GM13976 (cell line): ENCODE measurements at regions not wholly inside any gene's neighbourhood (a gene's known extent, or its start where the extent isn't known, plus 50 kb on each side); places are given as distances from the start of the nearest gene placed in this dataset.

Experiments used
- DNase-seq: peaks from one replicate; pipeline ENCODE4 v3.0.0; 2012; ENCODE audit warnings: low spot score
- CTCF ChIP-seq: IDR thresholded peaks from 2 replicates; pipeline ENCODE4 v1.5.1; 2012; ENCODE audit warnings: borderline replicate concordance, mild to moderate bottlenecking; ENCODE audit not compliant: insufficient read depth; ENCODE audit errors: extremely low read depth, missing control alignments, control extremely low read depth
- in situ Hi-C: fragments of 300-500 bp; cut with MboI; formaldehyde crosslinking; loops from one replicate; pipeline ENCODE4 v1.12.0; 2022; ENCODE audit warnings: low sequenced_read_pairs, mixed read lengths, inconsistent platforms; ENCODE audit not compliant: unreplicated experiment

GRCh38 chr2:39604866-39605265 lies 60.9 kb upstream of the TMEM178A start:
- in situ Hi-C loops: no loop called here
- no peak for TF ChIP-seq CTCF
- DNase-seq: no peak

- in situ Hi-C loops: no loop called here
Observed at GRCh38 chr2:39606585-39606984, 59.1 kb upstream of the TMEM178A start.

GRCh38 chr2:39607538-39608262 lies 58.0 kb upstream of the TMEM178A start:
- no peak for DNase-seq
- TF ChIP-seq CTCF: no peak
- in situ Hi-C loops: no loop called here

More at GRCh38 chr2:39606585-39606984, 59.1 kb upstream of the TMEM178A start:
- TF ChIP-seq CTCF: no peak
- DNase-seq: no peak

GRCh38 chr2:39608263-39608575 lies 57.5 kb upstream of the TMEM178A start:
- no peak for DNase-seq
- no peak for TF ChIP-seq CTCF
- in situ Hi-C loops: no loop called here

- DNase-seq: no peak
- no peak for TF ChIP-seq CTCF
- in situ Hi-C loops: no loop called here
Observed at GRCh38 chr2:39608686-39609441, 56.9 kb upstream of the TMEM178A start.

GRCh38 chr2:39609917-39610316 lies 55.8 kb upstream of the TMEM178A start:
- in situ Hi-C loops: no loop called here
- TF ChIP-seq CTCF: no peak
- DNase-seq: no peak

- no peak for DNase-seq
- in situ Hi-C loops: no loop called here
- TF ChIP-seq CTCF: no peak
Observed at GRCh38 chr2:39615675-39616074, 50.0 kb upstream of the TMEM178A start.
